Right atrium auricular region (tissue), 2 donors: ENCODE measurements at regions not wholly inside any gene's neighbourhood (a gene's known extent, or its start where the extent isn't known, plus 50 kb on each side); places are given as distances from the start of the nearest gene placed in this dataset.

Experiments used
- DNase-seq: peaks from one replicate; pipeline ENCODE4 v3.0.0-alpha.2; 2019; ENCODE audit warnings: low spot score
- H3K27ac ChIP-seq, 2 donors: fragments of 200-600 bp; sonication (generic); 1 replicate in 1 of 2; 2 replicates in 1 of 2; pipeline ENCODE4 v1.5.1; 2016 to 2019
- H3K27me3 ChIP-seq, 2 donors: fragments of 200-600 bp; sonication (generic); one replicate each; pipeline versions ENCODE4 v1.5.1 to v1.6.0; 2017 to 2019
- H3K36me3 ChIP-seq: fragments of 200-600 bp; sonication (generic); one replicate; pipeline ENCODE4 v1.5.1; 2016
- H3K4me1 ChIP-seq, 2 donors: fragments of 200-600 bp; sonication (generic); one replicate each; pipeline versions ENCODE4 v1.5.1 to v1.6.0; 2017 to 2019
- H3K4me3 ChIP-seq, 2 donors: fragments of 200-600 bp; sonication (generic); 1 replicate in 1 of 2; 2 replicates in 1 of 2; pipeline ENCODE4 v1.5.1; 2017 to 2019; ENCODE audit warnings: mild to moderate bottlenecking in 1 of 2, moderate library complexity in 1 of 2
- H3K9me3 ChIP-seq, 2 donors: fragments of 200-600 bp; sonication (generic); one replicate each; pipeline ENCODE4 v1.5.1; 2019
- TF ChIP-seq, protein P1 (sequence below), 2 donors: fragments of 200-600 bp; sonication (generic); IDR thresholded peaks; one replicate each; pipeline ENCODE4 v1.5.1; 2019; ENCODE audit warnings: antibody characterized with exemption in 2 of 2

DNA sequence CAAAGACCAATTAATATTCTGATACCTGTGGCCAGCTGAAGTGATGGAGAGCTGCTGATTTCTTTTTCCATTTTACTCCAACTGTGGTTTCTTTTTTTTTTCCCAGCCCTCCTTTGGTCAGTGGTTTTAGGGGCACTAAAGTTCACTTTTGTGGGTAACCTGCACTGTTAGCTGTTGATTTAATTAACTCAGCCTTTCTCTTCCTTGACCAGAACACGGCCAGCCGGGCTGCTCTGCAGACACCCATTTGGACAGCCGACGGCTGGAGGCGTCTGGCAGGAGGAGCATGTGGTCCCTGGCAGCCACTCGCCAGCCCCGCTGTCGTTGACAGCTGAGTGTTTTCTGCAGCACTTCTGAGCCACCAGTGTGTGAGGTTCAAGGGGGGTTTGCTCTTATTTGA, 136.2 kb upstream of the RUNX3 start:
- no peaks in the 10 kb centered on the region for H3K36me3 ChIP-seq
- TF ChIP-seq, protein P1, sequence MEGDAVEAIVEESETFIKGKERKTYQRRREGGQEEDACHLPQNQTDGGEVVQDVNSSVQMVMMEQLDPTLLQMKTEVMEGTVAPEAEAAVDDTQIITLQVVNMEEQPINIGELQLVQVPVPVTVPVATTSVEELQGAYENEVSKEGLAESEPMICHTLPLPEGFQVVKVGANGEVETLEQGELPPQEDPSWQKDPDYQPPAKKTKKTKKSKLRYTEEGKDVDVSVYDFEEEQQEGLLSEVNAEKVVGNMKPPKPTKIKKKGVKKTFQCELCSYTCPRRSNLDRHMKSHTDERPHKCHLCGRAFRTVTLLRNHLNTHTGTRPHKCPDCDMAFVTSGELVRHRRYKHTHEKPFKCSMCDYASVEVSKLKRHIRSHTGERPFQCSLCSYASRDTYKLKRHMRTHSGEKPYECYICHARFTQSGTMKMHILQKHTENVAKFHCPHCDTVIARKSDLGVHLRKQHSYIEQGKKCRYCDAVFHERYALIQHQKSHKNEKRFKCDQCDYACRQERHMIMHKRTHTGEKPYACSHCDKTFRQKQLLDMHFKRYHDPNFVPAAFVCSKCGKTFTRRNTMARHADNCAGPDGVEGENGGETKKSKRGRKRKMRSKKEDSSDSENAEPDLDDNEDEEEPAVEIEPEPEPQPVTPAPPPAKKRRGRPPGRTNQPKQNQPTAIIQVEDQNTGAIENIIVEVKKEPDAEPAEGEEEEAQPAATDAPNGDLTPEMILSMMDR (IDR thresholded peaks at IDR 0.05) = no peak
- no peaks in the 10 kb centered on the region for H3K27me3 ChIP-seq
- no peak overlapping the region for H3K27ac ChIP-seq
- no peak for DNase-seq
- no peaks in the 10 kb centered on the region for H3K9me3 ChIP-seq
- H3K4me1 ChIP-seq = peaks cover 0 to 5% of the 10 kb centered on the region in 2 donors
- no peak overlapping the region for H3K4me3 ChIP-seq

DNA sequence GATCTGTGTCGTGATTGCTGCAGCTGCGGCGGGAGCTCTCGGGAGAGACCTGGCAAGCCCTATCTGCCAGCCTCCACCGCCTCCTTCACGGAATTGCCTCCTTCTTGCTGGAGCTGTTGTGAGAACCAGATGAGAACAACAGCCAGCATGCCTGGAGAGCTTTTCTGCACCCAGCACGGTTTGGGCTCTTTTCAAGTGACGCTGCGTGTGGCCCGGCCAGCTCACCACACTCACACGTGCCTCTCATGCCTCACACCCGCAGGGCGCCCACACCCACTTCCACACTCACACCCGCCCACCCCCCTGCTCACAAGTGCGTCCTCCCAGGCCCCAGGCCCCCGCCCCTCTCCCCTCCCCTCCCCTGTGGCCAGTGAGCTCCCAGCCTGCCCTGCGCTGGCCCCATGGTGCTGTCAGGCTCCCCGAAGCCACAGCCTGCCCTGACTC, 135.7 kb upstream of the RUNX3 start:
- H3K27me3 ChIP-seq = no peaks in the 10 kb centered on the region
- no peaks in the 10 kb centered on the region for H3K9me3 ChIP-seq
- H3K27ac ChIP-seq = no peak overlapping the region
- peaks cover 0 to 5% of the 10 kb centered on the region in 2 donors for H3K4me1 ChIP-seq
- DNase-seq = no peak
- H3K36me3 ChIP-seq = no peaks in the 10 kb centered on the region
- peak overlapping the region in 1 of 2 donors; percentile 6 for H3K4me3 ChIP-seq
- TF ChIP-seq, protein P1 (IDR thresholded peaks at IDR 0.05) = no peak

DNA sequence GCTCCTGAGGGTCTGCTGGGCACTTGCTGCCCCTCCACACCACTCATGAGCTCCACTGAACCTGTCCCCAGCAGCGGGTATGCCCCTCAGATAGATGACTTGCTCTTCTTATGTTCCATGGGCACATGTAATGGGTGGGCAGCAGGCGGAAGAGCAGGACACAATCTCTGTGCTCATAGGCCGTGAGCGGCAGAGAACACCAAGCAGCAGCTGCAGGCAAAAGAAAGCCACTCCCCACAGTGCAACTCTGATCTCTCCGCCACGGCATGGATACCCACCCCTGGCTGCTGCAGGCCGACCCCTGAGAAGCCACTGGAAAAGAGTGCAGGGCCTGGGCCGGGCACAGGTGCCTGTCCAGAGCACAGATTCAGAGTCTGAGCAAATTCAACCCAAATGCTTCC, 135.2 kb upstream of the RUNX3 start:
- peaks cover 0 to 5% of the 10 kb centered on the region in 2 donors for H3K4me1 ChIP-seq
- no peak overlapping the region for H3K27ac ChIP-seq
- no peak for DNase-seq
- H3K27me3 ChIP-seq = no peaks in the 10 kb centered on the region
- TF ChIP-seq, protein P1 (IDR thresholded peaks at IDR 0.05) = no peak
- no peaks in the 10 kb centered on the region for H3K36me3 ChIP-seq
- H3K4me3 ChIP-seq = no peak overlapping the region
- H3K9me3 ChIP-seq = no peaks in the 10 kb centered on the region

DNA sequence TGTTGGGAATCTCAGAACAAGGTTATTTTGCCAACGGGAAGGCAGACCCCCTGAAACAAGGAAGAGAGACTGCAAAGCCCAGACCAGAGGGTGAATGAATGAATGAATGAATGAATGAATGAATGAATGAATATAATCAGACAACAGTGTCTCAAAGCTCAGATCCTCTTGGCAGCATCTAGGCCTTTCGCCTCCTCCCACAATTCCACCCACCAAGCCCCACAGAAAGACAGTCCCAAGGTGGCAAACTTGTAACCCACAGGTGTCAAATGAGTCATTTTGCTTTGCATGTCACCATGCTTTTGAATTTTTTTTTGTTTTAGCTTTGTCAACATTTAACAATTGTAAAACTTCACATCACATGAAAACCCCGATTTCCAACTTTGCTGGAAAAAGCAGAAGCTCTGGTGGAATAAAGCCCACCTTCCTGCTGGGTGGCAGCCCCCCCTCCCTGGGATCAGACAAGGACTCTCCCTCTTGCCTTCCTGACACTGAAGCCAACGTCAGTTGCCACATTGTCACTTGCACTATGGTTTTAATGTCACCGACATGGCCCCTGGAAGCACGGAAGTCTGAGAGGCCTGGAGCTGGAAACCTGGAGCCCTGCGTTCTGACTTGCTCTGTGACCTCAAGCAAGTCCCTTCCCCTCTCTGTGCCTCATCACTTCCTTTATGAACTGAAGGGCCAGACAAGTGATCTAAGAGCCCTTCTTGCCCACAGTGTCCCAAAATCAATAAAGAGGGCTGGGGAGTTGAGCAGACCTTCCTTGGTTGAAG, 134.6 kb upstream of the RUNX3 start:
- no peaks in the 10 kb centered on the region for H3K9me3 ChIP-seq
- DNase-seq = no peak
- no peaks in the 10 kb centered on the region for H3K27me3 ChIP-seq

DNA sequence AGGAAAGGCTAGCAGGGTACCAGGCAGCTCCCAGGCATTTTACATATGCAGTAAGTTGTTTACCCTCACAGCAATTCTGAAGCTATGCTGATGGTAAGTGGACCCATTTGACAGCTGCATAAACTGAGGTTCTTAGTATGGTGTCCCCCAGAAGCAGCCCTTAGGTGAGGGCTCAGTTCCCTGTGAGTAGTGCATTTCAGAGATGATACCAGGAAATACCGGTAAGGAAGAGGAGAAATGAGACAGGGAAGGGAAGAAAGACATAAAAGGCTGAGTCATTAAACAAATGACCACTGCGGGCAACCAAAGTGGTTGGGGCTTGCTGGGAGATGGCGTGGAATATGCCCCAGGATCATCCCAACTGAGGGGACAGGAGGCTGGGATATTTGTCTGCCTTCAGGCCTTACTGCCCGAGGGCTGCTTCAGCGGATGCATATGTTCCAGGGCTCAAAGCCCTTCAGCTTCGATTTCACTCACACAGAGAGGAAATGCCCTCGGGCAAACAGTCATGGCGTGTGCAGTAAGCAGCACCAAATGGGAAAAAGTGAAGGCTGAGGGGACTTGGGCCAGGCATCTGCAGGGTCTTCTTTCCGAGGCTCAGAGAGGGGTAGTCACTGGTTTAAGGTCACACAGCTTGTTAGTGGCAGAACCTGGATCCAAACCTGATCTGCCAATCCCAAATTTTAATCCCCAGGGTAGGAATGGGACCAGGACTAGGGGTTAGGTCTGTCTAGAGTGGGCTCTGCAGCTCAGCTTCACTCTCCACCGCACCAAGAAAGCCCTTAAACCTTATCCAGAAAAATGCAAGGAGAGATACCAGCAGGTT, 133.7 kb upstream of the RUNX3 start:
- H3K27me3 ChIP-seq = no peaks in the 10 kb centered on the region
- TF ChIP-seq, protein P1 (IDR thresholded peaks at IDR 0.05) = no peak
- no peaks in the 10 kb centered on the region for H3K9me3 ChIP-seq
- no peak overlapping the region for H3K27ac ChIP-seq
- no peak for DNase-seq
- H3K4me3 ChIP-seq = no peak overlapping the region
- H3K36me3 ChIP-seq = no peaks in the 10 kb centered on the region
- peaks cover 0 to 5% of the 10 kb centered on the region in 2 donors for H3K4me1 ChIP-seq

More for the DNA sequence above, 134.6 kb upstream of the RUNX3 start:
- no peak overlapping the region for H3K4me3 ChIP-seq
- no peaks in the 10 kb centered on the region for H3K36me3 ChIP-seq
- no peak overlapping the region for H3K27ac ChIP-seq
- H3K4me1 ChIP-seq = peaks cover 0 to 5% of the 10 kb centered on the region in 2 donors
- TF ChIP-seq, protein P1 (IDR thresholded peaks at IDR 0.05) = no peak
